LNCAP (cell line): ENCODE measurements at regions not wholly inside any gene's neighbourhood (a gene's known extent, or its start where the extent isn't known, plus 50 kb on each side); places are given as distances from the start of the nearest gene placed in this dataset.

ENCODE experiments used
- CTCF ChIP-seq: fragments of 450-650 bp; IDR thresholded peaks from 2 replicates; pipeline ENCODE4 v1.5.1; 2017; ENCODE audit warnings: mild to moderate bottlenecking

GRCh38 chr4:36394352-36394903 is 113.0 kb downstream of the DTHD1 start:
- no peak for TF ChIP-seq CTCF

GRCh38 chr4:36399762-36400353 is 118.4 kb downstream of the DTHD1 start:
- peak; percentile 92 for TF ChIP-seq CTCF

- no peak for TF ChIP-seq CTCF
Measured at GRCh38 chr4:36402008-36402758, 120.8 kb downstream of the DTHD1 start.

GRCh38 chr4:36411338-36411737 is 129.9 kb downstream of the DTHD1 start:
- no peak for TF ChIP-seq CTCF

- TF ChIP-seq CTCF: peak; percentile 68
Measured at GRCh38 chr4:36414248-36414647, 132.8 kb downstream of the DTHD1 start.

GRCh38 chr4:36417146-36417545 is 135.7 kb downstream of the DTHD1 start:
- no peak for TF ChIP-seq CTCF

GRCh38 chr4:36420111-36420679 is 138.8 kb downstream of the DTHD1 start:
- no peak for TF ChIP-seq CTCF
